ENCODE measurements at regions not wholly inside any gene's neighbourhood (a gene's known extent, or its start where the extent isn't known, plus 50 kb on each side); places are given as distances from the start of the nearest gene placed in this dataset.
A peak's percentile ranks its signal among the peaks of the same experiment; 100 is the strongest.

DNA sequence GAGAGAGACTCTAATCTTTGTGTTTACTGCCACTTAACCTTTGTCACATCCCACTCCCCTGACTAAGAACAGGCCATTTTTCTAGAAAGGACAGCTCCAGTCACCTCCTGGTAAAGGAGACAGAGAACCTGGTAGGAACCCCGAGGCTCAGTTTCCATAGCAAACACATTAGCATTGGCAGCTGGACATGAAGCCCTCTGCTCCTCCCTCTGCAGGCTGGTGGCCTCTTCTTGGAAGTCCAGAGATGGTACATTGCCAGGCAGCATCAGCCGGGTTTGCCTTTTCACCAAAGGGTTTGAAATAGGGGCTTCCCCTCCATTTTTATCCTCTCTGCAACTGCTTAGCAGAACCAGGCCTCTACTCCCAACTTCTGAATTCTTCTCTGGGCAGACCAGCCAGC lies 213.4 kb upstream of the SEMA6D start:
- DNase-seq (ENCODE audit: extremely low read depth, low read depth), result no peak
- TF ChIP-seq CTCF (IDR thresholded peaks at IDR 0.05; ENCODE audit: low read depth, low read length, missing control alignments), result no peak
- no peak overlapping the region for H3K4me3 ChIP-seq (replicated peaks; ENCODE audit: low read depth, low read length)

- no peak for TF ChIP-seq CTCF (IDR thresholded peaks at IDR 0.05; ENCODE audit: low read depth, low read length, missing control alignments)
- no peak for DNase-seq (ENCODE audit: extremely low read depth, low read depth)
- no peak overlapping the region for H3K4me3 ChIP-seq (replicated peaks; ENCODE audit: low read depth, low read length)
Measured at GRCh38 chr15:47504624-47505256, 212.6 kb upstream of the SEMA6D start.

DNA sequence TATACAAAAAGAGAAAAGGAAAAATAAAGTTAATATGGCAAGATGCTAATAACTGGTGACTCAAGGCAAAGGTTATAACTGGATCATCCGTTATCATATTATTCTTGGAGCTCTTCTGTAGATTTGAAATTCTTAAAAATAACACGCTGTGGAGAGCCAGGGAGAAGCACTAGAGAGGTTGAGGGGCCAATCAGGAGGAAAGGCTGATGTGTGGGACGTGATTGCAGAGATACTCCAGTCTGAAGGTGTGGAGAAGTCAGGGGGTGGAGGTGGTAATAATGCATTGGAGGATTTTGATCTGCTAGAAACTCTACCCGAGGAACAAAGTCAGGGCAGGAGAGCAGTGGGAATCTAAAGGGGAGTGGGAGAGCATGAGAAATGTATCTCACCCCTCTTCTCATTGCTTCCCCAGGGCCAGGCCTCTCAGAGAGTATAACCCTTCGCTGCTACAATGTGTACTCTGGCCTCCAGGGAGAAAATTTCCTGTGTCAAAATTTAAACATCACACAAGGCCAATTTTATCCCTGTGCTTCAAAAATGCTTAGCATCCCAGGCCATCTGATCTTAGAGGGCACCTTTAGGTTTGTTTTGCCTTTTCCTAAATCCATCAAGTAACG lies 211.5 kb upstream of the SEMA6D start:
- no peak for TF ChIP-seq CTCF (IDR thresholded peaks at IDR 0.05; ENCODE audit: low read depth, low read length, missing control alignments)
- no peak overlapping the region for H3K4me3 ChIP-seq (replicated peaks; ENCODE audit: low read depth, low read length)
- no peak for DNase-seq (ENCODE audit: extremely low read depth, low read depth)

- no peak for DNase-seq (ENCODE audit: extremely low read depth, low read depth)
- no peak overlapping the region for H3K4me3 ChIP-seq (replicated peaks; ENCODE audit: low read depth, low read length)
- TF ChIP-seq CTCF (IDR thresholded peaks at IDR 0.05; ENCODE audit: low read depth, low read length, missing control alignments), result no peak
Measured at GRCh38 chr15:47506329-47507100, 210.8 kb upstream of the SEMA6D start.

DNA sequence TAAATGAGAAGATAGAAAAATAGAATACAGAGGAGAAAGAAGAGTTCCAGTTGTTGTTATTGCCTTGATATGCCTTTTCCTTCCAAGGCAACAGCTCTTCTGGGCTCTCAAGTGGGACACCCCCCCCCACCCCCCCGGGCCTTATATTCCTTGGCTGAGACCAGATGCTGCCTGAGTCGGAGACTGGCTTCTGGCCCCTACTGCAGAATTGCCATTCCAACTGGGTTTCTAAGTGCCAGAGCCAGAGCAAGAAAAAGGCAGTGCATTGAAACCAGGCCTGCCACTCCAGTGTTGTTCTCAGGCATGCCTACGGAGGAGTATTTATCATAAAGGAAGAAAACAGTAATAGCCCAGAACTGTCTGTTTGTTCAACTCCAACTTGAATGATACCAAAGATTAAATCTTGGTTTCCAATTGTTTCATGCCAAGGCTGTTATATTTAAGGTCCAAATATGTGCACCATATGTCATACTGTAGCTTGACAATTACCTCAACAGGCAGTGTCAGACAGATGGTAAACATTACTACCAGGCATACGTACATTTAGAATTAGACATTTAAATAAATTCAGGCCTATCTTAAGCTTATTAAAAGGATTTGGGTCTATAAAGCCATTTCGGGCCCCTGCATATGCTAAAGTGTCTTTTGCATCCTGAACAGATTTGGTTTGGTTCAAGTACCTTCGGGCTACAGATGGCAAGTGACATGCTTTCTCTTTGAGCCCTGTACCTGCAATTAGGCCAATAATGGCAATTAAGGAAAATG lies 209.9 kb upstream of the SEMA6D start:
- DNase-seq (ENCODE audit: extremely low read depth, low read depth), result peak; percentile 53
- no peak overlapping the region for H3K4me3 ChIP-seq (replicated peaks; ENCODE audit: low read depth, low read length)
- no peak for TF ChIP-seq CTCF (IDR thresholded peaks at IDR 0.05; ENCODE audit: low read depth, low read length, missing control alignments)

- no peak for TF ChIP-seq CTCF (IDR thresholded peaks at IDR 0.05; ENCODE audit: low read depth, low read length, missing control alignments)
- no peak overlapping the region for H3K4me3 ChIP-seq (replicated peaks; ENCODE audit: low read depth, low read length)
- DNase-seq (ENCODE audit: extremely low read depth, low read depth), result no peak
Measured at GRCh38 chr15:47511261-47511660, 206.0 kb upstream of the SEMA6D start.
